ENCODE measurements at regions not wholly inside any gene's neighbourhood (a gene's known extent, or its start where the extent isn't known, plus 50 kb on each side); places are given as distances from the start of the nearest gene placed in this dataset.

DNA sequence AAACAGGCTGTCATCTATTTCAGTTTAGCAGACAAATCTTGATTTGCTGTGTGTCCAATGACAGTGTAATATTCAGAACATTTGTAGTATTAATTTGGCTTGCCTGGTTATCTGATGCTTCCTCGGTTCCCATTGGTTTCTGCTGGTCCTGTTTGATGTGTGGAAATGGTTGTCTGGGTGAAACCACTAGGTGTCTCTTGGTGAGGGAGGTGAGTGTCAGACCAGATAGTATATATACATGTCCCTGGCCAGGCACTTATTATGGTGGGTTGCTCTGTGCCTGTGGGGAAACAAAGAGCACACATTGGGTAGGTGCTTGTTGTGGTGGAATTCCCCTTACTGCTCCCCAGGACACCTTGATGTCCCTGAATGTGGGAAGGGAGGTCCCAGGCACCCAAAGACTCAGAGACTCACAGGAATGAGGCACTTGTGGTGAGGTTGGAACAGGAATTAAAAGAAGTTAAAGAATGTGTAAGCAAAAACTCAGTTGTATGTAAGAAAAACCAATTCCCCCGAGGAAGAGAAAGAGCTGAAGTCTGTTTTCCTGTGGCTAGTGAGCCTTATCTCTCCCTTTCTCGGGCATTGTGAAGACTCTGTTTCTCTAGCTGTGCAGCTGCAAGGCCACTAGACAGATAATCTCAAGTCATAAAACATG, 1519.1 kb downstream of the BRINP3 start:
- no peak overlapping the region for H3K27ac ChIP-seq
- no peaks in the 10 kb centered on the region for H3K27me3 ChIP-seq
- no peaks in the 10 kb centered on the region for H3K4me1 ChIP-seq (ENCODE audit: control insufficient read depth in 1 of 2, insufficient read depth in 1 of 2, low read depth in 1 of 2, low read length in 1 of 2)
- no peak overlapping the region for H3K4me3 ChIP-seq (ENCODE audit: low read depth in 1 of 2, low read length in 1 of 2)
- no peak for TF ChIP-seq CTCF (IDR thresholded peaks at IDR 0.05)
- H3K9me3 ChIP-seq: no peaks in the 10 kb centered on the region
- no peaks in the 10 kb centered on the region for H3K36me3 ChIP-seq

DNA sequence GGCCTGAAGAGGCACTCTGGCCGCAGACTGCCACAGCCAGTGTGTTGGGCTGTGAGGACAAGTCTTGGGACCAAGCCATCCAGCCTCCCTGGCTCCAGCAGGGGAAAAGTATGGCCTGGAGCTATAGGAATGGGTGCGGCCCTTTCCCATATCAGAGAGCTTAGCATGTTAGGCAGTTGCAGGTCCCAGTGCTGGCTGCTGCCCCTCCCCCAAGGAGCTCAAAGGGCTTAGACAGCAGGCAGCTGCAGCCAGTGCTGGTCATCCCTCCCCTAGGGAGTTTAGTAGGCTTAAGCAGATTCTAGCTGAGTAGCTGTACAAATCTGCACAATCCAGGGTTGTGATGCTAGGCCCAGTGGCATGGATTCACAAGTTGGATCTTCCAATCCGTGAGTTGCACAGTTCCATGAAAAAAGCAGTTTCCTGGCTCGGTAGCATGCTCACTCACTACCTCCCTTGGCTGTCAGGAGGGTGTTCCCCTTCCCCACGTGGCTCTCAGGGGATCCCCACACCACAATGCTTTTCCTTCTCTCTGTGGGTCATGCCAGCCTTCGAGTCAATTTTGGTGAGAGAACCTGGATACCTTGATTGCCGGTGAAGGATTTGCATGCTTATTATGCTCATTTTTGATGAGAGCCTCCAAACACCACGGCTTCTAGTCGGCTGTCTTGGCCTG, 1490.8 kb downstream of the BRINP3 start:
- H3K4me3 ChIP-seq (ENCODE audit: low read depth in 1 of 2, low read length in 1 of 2): no peak overlapping the region
- no peaks in the 10 kb centered on the region for H3K36me3 ChIP-seq
- H3K9me3 ChIP-seq: peaks cover 6% of the 10 kb centered on the region
- no peak overlapping the region for H3K27ac ChIP-seq
- H3K27me3 ChIP-seq: no peaks in the 10 kb centered on the region
- no peak for TF ChIP-seq CTCF (IDR thresholded peaks at IDR 0.05)
- H3K4me1 ChIP-seq (ENCODE audit: control insufficient read depth in 1 of 2, insufficient read depth in 1 of 2, low read depth in 1 of 2, low read length in 1 of 2): no peaks in the 10 kb centered on the region

DNA sequence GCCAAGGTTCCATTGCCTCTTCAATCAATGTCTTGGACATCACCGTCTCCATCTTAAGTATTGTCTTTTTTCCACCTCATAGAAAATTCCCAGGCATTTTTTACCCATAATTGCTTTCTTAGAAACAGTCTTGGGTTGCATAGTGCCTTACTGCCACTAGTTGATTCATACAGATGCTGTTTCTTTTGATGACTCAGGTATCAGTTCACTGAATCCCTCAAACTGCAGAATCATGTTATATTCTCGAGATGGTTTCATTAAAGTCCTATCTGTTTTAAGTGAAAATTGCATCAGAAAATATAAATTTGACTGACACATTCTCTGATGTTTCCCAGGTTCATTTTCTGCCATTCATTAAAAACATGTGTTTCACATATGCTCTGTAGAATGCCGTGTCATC, 1489.1 kb downstream of the BRINP3 start:
- H3K4me3 ChIP-seq (ENCODE audit: low read depth in 1 of 2, low read length in 1 of 2): no peak overlapping the region
- no peaks in the 10 kb centered on the region for H3K4me1 ChIP-seq (ENCODE audit: control insufficient read depth in 1 of 2, insufficient read depth in 1 of 2, low read depth in 1 of 2, low read length in 1 of 2)
- TF ChIP-seq CTCF (IDR thresholded peaks at IDR 0.05): no peak
- H3K9me3 ChIP-seq: peaks cover 6% of the 10 kb centered on the region
- no peaks in the 10 kb centered on the region for H3K27me3 ChIP-seq
- no peak overlapping the region for H3K27ac ChIP-seq
- H3K36me3 ChIP-seq: no peaks in the 10 kb centered on the region

- Histone ChIP-seq H3K27me3 (no peaks in the 10 kb centered on the region), H3K27ac (no peak overlapping the region), H3K4me1 (ENCODE audit: control insufficient read depth in 1 of 2, insufficient read depth in 1 of 2, low read depth in 1 of 2, low read length in 1 of 2) (no peaks in the 10 kb centered on the region), H3K4me3 (ENCODE audit: low read depth in 1 of 2, low read length in 1 of 2) (no peak overlapping the region), H3K9me3 (peaks cover 6% of the 10 kb centered on the region), H3K36me3 (no peaks in the 10 kb centered on the region)
- no peak for TF ChIP-seq CTCF (IDR thresholded peaks at IDR 0.05)
These were observed 1486.3 kb downstream of the BRINP3 start for GRCh38 chr1:188991221-188991930.

DNA sequence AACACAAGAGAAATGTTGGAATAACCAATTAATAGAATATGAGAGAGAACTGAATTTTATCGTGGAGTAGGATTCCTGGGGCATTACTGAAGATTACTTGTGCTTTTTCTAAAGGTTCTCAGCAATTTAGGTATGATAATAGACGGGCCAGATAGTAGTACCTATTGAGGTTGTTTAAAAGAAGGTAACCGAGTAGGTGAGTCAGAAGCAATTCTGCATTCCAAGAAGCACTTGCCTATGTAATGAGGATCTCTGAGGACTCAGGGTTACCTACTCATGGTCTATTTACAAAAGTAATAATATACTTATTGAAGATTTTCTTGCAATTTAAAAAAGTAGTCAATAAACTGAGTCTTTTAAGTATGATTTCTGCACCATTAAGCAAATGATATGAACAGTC, 1469.8 kb downstream of the BRINP3 start:
- no peaks in the 10 kb centered on the region for H3K9me3 ChIP-seq
- H3K4me1 ChIP-seq (ENCODE audit: control insufficient read depth in 1 of 2, insufficient read depth in 1 of 2, low read depth in 1 of 2, low read length in 1 of 2): no peaks in the 10 kb centered on the region
- H3K27ac ChIP-seq: no peak overlapping the region
- no peak for TF ChIP-seq CTCF (IDR thresholded peaks at IDR 0.05)
- no peak overlapping the region for H3K4me3 ChIP-seq (ENCODE audit: low read depth in 1 of 2, low read length in 1 of 2)
- H3K36me3 ChIP-seq: no peaks in the 10 kb centered on the region
- no peaks in the 10 kb centered on the region for H3K27me3 ChIP-seq

All from neutrophil (primary cell).